ENCODE measurements at regions not wholly inside any gene's neighbourhood (a gene's known extent, or its start where the extent isn't known, plus 50 kb on each side); places are given as distances from the start of the nearest gene placed in this dataset.
A peak's percentile ranks its signal among the peaks of the same experiment; 100 is the strongest.
"Not testable (repeated sequence)": the region's sequence is repeated elsewhere in the genome, so short reads cannot be mapped to it uniquely, and the experiment has no call there.

- peak; percentile 25 for DNase-seq
These were observed 72.4 kb upstream of the TSC22D1 start for GRCh38 chr13:44648392-44649103.

GRCh38 chr13:44647560-44647959, 71.4 kb upstream of the TSC22D1 start:
- DNase-seq = not testable (repeated sequence)

GRCh38 chr13:44646044-44646443, 69.9 kb upstream of the TSC22D1 start:
- DNase-seq = no peak

- no peak for DNase-seq
These were observed 67.1 kb upstream of the TSC22D1 start for GRCh38 chr13:44643256-44643655.

GRCh38 chr13:44637581-44637980, 61.5 kb upstream of the TSC22D1 start:
- no peak for DNase-seq

GRCh38 chr13:44629465-44630183, 53.5 kb upstream of the TSC22D1 start:
- no peak for DNase-seq

- not testable (repeated sequence) for DNase-seq
These were observed 52.7 kb upstream of the TSC22D1 start for GRCh38 chr13:44628826-44629225.

- DNase-seq = no peak
These were observed 51.3 kb upstream of the TSC22D1 start for GRCh38 chr13:44627441-44627840.

- no peak for DNase-seq
These were observed 50.0 kb upstream of the TSC22D1 start for GRCh38 chr13:44626176-44626575.
